Fibroblast of pulmonary artery (primary cell): ENCODE measurements at regions not wholly inside any gene's neighbourhood (a gene's known extent, or its start where the extent isn't known, plus 50 kb on each side); places are given as distances from the start of the nearest gene placed in this dataset.

Experiments used
- DNase-seq: peaks from one replicate; pipeline ENCODE4 v3.0.0-alpha.2; 2010; ENCODE audit warnings: low read depth
- H3K4me3 ChIP-seq: replicated peaks from 2 replicates; pipeline ENCODE4 v1.5.1; 2011; ENCODE audit warnings: low read depth, mild to moderate bottlenecking, control low read depth, low read length, moderate library complexity
- CTCF ChIP-seq: IDR thresholded peaks from 2 replicates; pipeline ENCODE4 v1.5.1; 2011; ENCODE audit warnings: mild to moderate bottlenecking, control low read depth, low read length, inconsistent platforms; ENCODE audit errors: missing control alignments

DNA sequence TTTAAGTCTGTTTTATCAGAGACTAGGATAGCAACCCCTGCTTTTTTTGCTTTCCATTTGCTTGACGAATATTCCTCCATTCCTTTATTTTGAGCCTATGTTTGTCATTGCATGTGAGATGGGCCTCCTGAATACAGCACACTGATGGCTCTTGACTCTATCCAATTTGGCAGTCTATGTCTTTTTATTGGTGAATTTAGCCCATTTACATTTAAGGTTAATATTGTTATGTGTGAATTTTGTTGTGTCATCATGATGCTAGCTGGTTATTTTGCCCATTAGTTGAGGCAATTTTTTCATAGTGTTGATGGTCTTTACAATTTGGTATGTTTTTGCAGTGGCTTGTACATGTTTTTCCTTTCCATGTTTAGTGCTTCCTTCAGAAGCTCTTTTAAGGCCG is 50.7 kb upstream of the PDE4B start:
- H3K4me3 ChIP-seq = no peak overlapping the region
- no peak for TF ChIP-seq CTCF
- DNase-seq = no peak
